ENCODE measurements at regions not wholly inside any gene's neighbourhood (a gene's known extent, or its start where the extent isn't known, plus 50 kb on each side); places are given as distances from the start of the nearest gene placed in this dataset.

- Histone ChIP-seq H3K27ac (no peak overlapping the region), H3K36me3 (no peaks in the 10 kb centered on the region), H3K4me1 (no peaks in the 10 kb centered on the region), H3K9me3 (peaks cover 0 to 23% (median 0%) of the 10 kb centered on the region in 4 donors), H3K27me3 (no peaks in the 10 kb centered on the region), H3K4me3 (no peak overlapping the region)
- WGBS, 2 donors: 86 to 89% methylated on average over 16 of the region's 17 CpGs
- no peak for DNase-seq (ENCODE audit: low spot score in 2 of 2)
- TF ChIP-seq CTCF (IDR thresholded peaks at IDR 0.05) (no peak), EP300 (IDR thresholded peaks at IDR 0.05) (no peak), POLR2A (IDR thresholded peaks at IDR 0.05) (no peak)
These were observed 275.8 kb upstream of the IRX2 start for GRCh38 chr5:3027185-3027865.

DNA sequence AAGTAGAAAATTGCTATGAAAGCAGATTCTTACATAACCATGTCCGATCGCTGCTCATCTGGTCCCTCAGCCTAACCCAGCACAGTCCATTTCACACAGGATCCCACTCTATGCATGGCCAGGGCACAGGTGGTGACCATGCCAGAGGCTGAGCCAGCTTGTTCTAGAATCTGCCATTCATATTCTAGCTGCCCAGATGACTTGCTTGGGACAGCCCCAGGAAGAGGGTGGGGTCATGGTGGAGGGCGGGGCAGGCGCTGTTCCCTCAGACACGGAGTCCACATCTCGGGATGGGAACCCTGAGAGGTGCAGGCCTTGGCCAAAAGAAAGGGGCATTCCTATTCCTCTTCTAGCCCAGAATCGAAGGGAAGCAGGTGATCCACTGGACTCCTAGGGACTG lies 275.2 kb upstream of the IRX2 start:
- Histone ChIP-seq H3K36me3 (no peaks in the 10 kb centered on the region), H3K4me1 (no peaks in the 10 kb centered on the region), H3K9me3 (peaks cover 0 to 18% (median 0%) of the 10 kb centered on the region in 4 donors), H3K27me3 (no peaks in the 10 kb centered on the region), H3K27ac (no peak overlapping the region), H3K4me3 (no peak overlapping the region)
- TF ChIP-seq CTCF (IDR thresholded peaks at IDR 0.05) (no peak), EP300 (IDR thresholded peaks at IDR 0.05) (no peak), POLR2A (IDR thresholded peaks at IDR 0.05) (no peak)
- no peak for DNase-seq (ENCODE audit: low spot score in 2 of 2)
- WGBS, 2 donors: 85 to 93% methylated on average over 6 to 7 of the region's 7 CpGs

DNA sequence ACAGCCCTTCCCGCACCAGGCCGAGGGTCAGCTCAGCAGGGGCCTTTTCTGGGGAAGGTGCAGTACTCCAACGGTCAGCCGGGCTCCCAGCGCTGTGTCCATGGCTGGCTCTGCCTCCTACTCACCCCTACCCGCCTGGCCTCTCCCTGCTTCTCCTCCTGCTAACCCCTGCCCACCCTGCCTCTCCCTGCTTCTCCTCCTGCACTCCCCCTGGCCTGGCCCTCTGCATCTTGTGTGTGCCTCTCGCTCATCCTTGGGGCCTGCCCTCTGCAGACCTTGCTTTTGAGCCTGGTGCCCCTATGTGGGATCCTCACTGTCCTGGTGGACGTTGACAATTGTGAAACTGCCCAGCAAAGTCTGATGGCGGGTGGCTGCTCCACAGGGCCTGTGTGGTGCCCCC lies 274.6 kb upstream of the IRX2 start:
- TF ChIP-seq EP300 (IDR thresholded peaks at IDR 0.05) (no peak), CTCF (IDR thresholded peaks at IDR 0.05) (no peak), POLR2A (IDR thresholded peaks at IDR 0.05) (no peak)
- Histone ChIP-seq H3K9me3 (peaks cover 0 to 17% (median 0%) of the 10 kb centered on the region in 4 donors), H3K4me3 (no peak overlapping the region), H3K27me3 (no peaks in the 10 kb centered on the region), H3K4me1 (no peaks in the 10 kb centered on the region), H3K27ac (no peak overlapping the region), H3K36me3 (no peaks in the 10 kb centered on the region)
- DNase-seq (ENCODE audit: low spot score in 2 of 2): no peak
- WGBS, 2 donors: 59 to 68% methylated on average over 9 of the region's 9 CpGs

GRCh38 chr5:3025392-3025791 lies 273.9 kb upstream of the IRX2 start:
- Histone ChIP-seq H3K27me3 (no peaks in the 10 kb centered on the region), H3K27ac (no peak overlapping the region), H3K36me3 (no peaks in the 10 kb centered on the region), H3K9me3 (peaks cover 0 to 17% (median 0%) of the 10 kb centered on the region in 4 donors), H3K4me3 (no peak overlapping the region), H3K4me1 (no peaks in the 10 kb centered on the region)
- DNase-seq (ENCODE audit: low spot score in 2 of 2): no peak
- no peak for TF ChIP-seq EP300 (IDR thresholded peaks at IDR 0.05)
- TF ChIP-seq POLR2A (IDR thresholded peaks at IDR 0.05): no peak
- no peak for TF ChIP-seq CTCF (IDR thresholded peaks at IDR 0.05)
- 71 to 76% methylated on average over 11 of the region's 11 CpGs for WGBS, 2 donors

DNA sequence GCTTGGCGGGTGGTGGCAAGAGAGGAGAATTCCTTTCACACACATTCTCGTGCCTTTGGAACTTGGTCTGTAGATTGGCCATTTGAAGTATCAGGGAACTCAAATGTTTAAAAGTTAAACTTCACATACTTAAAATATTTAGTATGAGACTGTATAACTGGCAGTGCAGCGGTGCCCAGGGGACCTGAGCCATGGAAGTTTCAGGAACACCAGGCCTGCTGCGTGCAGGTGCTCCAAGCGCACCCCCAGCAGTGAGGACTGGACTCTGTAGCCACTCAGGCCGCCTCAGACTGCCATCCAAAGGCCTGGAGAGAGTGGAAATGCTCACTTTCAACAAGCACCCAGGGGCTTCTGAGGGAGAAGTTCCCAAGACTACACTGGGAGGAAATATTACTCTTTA lies 273.5 kb upstream of the IRX2 start:
- WGBS, 2 donors: 72 to 85% methylated on average over 5 to 6 of the region's 6 CpGs
- no peaks in the 10 kb centered on the region for H3K27me3 ChIP-seq
- TF ChIP-seq POLR2A (IDR thresholded peaks at IDR 0.05) (no peak), CTCF (IDR thresholded peaks at IDR 0.05) (no peak), EP300 (IDR thresholded peaks at IDR 0.05) (no peak)
- no peaks in the 10 kb centered on the region for H3K4me1 ChIP-seq
- H3K4me3 ChIP-seq: no peak overlapping the region
- H3K9me3 ChIP-seq: peaks cover 0 to 17% (median 0%) of the 10 kb centered on the region in 4 donors
- H3K27ac ChIP-seq: no peak overlapping the region
- no peaks in the 10 kb centered on the region for H3K36me3 ChIP-seq
- DNase-seq (ENCODE audit: low spot score in 2 of 2): no peak

Data from tibial nerve (tissue), 4 donors.